ENCODE measurements at regions not wholly inside any gene's neighbourhood (a gene's known extent, or its start where the extent isn't known, plus 50 kb on each side); places are given as distances from the start of the nearest gene placed in this dataset.

GRCh38 chr14:104342435-104343293 lies 204.3 kb downstream of the KIF26A start:
- ChIA-PET CTCF (interaction anchor here (0.6 to 1.4 kb wide), 5 partner anchors 10 to 36 kb away, joined by 3 to 6 read pairs (median 4); no protein-coding TSS in a partner anchor), POLR2A (interaction anchor here (0.9 kb wide), 1 partner anchor 9 kb away, joined by 3 read pairs; no protein-coding TSS in a partner anchor)
- no peak for TF ChIP-seq HDGF (IDR thresholded peaks at IDR 0.05; ENCODE audit: borderline replicate concordance)
- TF ChIP-seq L3MBTL2 (conservative IDR thresholded peaks at IDR 0.05): no peak
- no peak for TF ChIP-seq SP1 (IDR thresholded peaks at IDR 0.05)
- TF ChIP-seq, protein P1, sequence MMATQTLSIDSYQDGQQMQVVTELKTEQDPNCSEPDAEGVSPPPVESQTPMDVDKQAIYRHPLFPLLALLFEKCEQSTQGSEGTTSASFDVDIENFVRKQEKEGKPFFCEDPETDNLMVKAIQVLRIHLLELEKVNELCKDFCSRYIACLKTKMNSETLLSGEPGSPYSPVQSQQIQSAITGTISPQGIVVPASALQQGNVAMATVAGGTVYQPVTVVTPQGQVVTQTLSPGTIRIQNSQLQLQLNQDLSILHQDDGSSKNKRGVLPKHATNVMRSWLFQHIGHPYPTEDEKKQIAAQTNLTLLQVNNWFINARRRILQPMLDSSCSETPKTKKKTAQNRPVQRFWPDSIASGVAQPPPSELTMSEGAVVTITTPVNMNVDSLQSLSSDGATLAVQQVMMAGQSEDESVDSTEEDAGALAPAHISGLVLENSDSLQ (IDR thresholded peaks at IDR 0.05): 0 out of 2 replicates have a peak, but pooled peaks have one; percentile 18
- no peak for TF ChIP-seq NFRKB (IDR thresholded peaks at IDR 0.05)
- no peak for TF ChIP-seq TARDBP (IDR thresholded peaks at IDR 0.05)
- TF ChIP-seq LEF1 (IDR thresholded peaks at IDR 0.05; ENCODE audit: borderline replicate concordance): no peak
- no peak for TF ChIP-seq FOXK2 (IDR thresholded peaks at IDR 0.05)
- TF ChIP-seq ELF4 (IDR thresholded peaks at IDR 0.05): no peak
- no peak for DNase-seq (ENCODE audit: extremely low spot score)

DNA sequence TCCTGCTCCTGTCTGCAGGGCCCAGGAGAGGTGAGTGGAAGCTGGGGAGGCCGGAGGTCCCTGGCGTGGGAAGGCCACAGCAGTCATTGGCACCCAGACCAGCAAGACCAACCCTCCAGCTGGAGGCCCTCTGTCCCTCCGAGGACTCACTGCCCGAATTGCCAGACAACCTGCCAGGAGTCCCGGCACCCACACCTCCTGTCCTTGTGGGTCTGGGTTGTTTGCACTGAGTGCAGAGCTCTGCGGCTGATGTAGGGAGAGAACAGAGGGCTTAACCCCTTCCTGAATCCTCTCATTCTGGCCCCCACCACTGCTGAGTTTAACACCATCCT lies 204.9 kb downstream of the KIF26A start:
- TF ChIP-seq FOXA1 (IDR thresholded peaks at IDR 0.05) (no peak), FOXK2 (IDR thresholded peaks at IDR 0.05) (no peak), ZNF384 (IDR thresholded peaks at IDR 0.05) (no peak), TARDBP (IDR thresholded peaks at IDR 0.05) (no peak), L3MBTL2 (conservative IDR thresholded peaks at IDR 0.05) (no peak), HDGF (IDR thresholded peaks at IDR 0.05; ENCODE audit: borderline replicate concordance) (no peak), SUZ12 (IDR thresholded peaks at IDR 0.05) (no peak), BHLHE40 (IDR thresholded peaks at IDR 0.05; ENCODE audit: borderline replicate concordance) (no peak), CTBP1 (IDR thresholded peaks at IDR 0.05; ENCODE audit: borderline replicate concordance) (no peak), ARNT (IDR thresholded peaks at IDR 0.05) (no peak), FOXM1 (IDR thresholded peaks at IDR 0.05; ENCODE audit: borderline replicate concordance) (no peak), NFRKB (IDR thresholded peaks at IDR 0.05) (no peak), LEF1 (IDR thresholded peaks at IDR 0.05; ENCODE audit: borderline replicate concordance) (no peak), ELF4 (IDR thresholded peaks at IDR 0.05) (no peak), SP1 (IDR thresholded peaks at IDR 0.05) (no peak)
- TF ChIP-seq, protein P1 (IDR thresholded peaks at IDR 0.05): no peak
- no peak for DNase-seq (ENCODE audit: extremely low spot score)
- ChIA-PET POLR2A (no interaction called here), CTCF (no interaction called here)

GRCh38 chr14:104343690-104344640 lies 205.6 kb downstream of the KIF26A start:
- ChIA-PET CTCF (interaction anchor here (0.6 kb wide), 1 partner anchor 1009 kb away, joined by 3 read pairs; no protein-coding TSS in a partner anchor), POLR2A (no interaction called here)
- no peak for DNase-seq (ENCODE audit: extremely low spot score)
- no peak for TF ChIP-seq NFRKB (IDR thresholded peaks at IDR 0.05)
- no peak for TF ChIP-seq CTBP1 (IDR thresholded peaks at IDR 0.05; ENCODE audit: borderline replicate concordance)
- TF ChIP-seq L3MBTL2 (conservative IDR thresholded peaks at IDR 0.05): no peak
- TF ChIP-seq, protein P1 (IDR thresholded peaks at IDR 0.05): no peak
- no peak for TF ChIP-seq FOXA1 (IDR thresholded peaks at IDR 0.05)
- no peak for TF ChIP-seq ELF4 (IDR thresholded peaks at IDR 0.05)
- no peak for TF ChIP-seq FOXK2 (IDR thresholded peaks at IDR 0.05)

- POLR2A ChIA-PET: no interaction called here
- CTCF ChIA-PET: no interaction called here
- DNase-seq (ENCODE audit: extremely low spot score): no peak
- no peak for TF ChIP-seq FOXK2 (IDR thresholded peaks at IDR 0.05)
Observed at GRCh38 chr14:104344818-104345620, 206.6 kb downstream of the KIF26A start.

DNA sequence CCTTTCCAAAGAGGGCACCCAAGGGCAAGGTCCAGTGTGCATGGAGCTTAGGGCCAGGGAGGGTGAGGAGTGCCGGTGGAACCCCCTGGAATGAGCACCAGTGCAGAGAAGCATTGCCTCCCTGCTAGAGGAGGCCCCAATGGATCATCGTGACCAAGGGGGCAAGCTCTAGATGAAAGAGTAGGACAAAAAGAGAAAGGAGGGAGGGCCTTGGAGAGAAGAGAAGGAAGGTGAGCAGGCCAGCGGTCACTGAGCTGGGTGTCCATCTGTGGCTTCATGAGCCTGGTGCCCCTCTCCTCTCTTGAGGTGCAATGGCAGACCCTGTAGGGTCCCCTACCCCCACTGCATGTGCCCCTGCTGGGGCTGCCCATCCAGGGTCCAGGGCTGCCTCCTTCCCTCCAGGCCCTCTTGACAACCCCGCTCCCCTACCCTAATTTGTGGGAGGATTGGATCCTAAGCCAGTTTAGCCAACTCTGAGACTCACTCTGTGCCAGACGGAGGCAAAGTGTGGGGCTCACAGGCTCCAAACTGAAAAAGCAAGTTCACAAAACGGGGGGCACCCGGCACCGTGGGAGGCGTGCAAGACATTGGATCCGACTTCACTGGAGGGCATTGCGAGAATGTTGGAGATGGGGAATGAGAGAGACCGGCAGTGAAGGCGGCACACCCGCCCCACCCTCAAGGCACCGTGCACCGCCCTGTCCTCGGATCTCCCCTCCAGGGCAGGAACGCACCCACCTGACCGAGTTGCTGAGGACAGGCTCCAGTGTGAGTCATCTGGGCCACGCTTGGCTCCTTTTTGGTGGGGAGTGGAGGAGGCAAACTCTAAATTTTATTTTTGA lies 207.5 kb downstream of the KIF26A start:
- CTCF ChIA-PET: no interaction called here
- DNase-seq (ENCODE audit: extremely low spot score): no peak
- TF ChIP-seq ELF4 (IDR thresholded peaks at IDR 0.05) (no peak), FOXK2 (IDR thresholded peaks at IDR 0.05) (no peak), SUZ12 (IDR thresholded peaks at IDR 0.05) (no peak), ARNT (IDR thresholded peaks at IDR 0.05) (no peak), NFRKB (IDR thresholded peaks at IDR 0.05) (no peak), SP1 (IDR thresholded peaks at IDR 0.05) (no peak), TARDBP (IDR thresholded peaks at IDR 0.05) (no peak), FOXM1 (IDR thresholded peaks at IDR 0.05; ENCODE audit: borderline replicate concordance) (no peak), BHLHE40 (IDR thresholded peaks at IDR 0.05; ENCODE audit: borderline replicate concordance) (no peak)
- TF ChIP-seq, protein P1 (IDR thresholded peaks at IDR 0.05): no peak

More for the DNA sequence above, 207.5 kb downstream of the KIF26A start:
- POLR2A ChIA-PET: no interaction called here

Data from HEK293T (cell line).